CD1c-positive myeloid dendritic cell (primary cell): ENCODE measurements at regions not wholly inside any gene's neighbourhood (a gene's known extent, or its start where the extent isn't known, plus 50 kb on each side); places are given as distances from the start of the nearest gene placed in this dataset.
"Not testable (repeated sequence)": the region's sequence is repeated elsewhere in the genome, so short reads cannot be mapped to it uniquely, and the experiment has no call there.

Experiments
- DNase-seq: peaks from one replicate; pipeline ENCODE4 v3.0.0-alpha.2; 2016; ENCODE audit errors: extremely low spot score

DNA sequence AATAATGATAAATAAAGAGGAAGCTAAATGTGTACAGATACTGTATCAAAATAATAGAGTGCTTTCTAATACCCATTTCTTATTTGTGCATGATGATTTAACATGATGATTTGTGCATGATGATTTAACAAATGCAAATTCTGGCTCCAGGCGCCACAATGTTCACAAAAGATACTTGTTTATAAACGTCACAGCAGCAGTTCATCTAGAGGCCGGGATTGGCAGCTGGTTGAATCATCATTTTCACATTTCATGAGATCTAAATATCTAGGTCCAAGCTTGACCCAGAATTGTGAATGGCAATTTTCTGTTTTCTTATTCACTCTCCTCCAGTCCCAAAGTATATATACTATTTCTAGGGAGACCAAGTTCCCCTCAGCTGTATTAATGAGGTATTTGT lies 322.0 kb downstream of the SUCLG1 start:
- no peak for DNase-seq

DNA sequence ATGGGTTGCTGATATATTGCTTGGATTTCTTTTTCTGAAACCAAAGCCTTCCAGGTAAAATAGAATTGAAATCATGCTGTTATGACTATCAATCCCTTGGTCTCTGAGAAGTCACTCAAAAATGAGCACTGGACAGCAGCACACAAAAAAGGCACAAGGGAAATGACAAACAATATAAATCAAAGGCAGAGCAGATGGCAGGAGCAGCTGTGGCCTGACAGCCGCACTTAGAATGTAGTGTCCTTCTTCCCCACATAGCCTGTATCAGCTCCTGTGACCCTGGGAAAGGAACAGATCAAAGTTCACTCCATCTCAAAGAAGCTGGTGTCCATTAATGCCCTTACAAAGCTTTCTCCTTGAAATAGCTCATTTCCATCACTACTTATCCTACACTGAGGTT lies 326.7 kb downstream of the SUCLG1 start:
- DNase-seq: no peak

DNA sequence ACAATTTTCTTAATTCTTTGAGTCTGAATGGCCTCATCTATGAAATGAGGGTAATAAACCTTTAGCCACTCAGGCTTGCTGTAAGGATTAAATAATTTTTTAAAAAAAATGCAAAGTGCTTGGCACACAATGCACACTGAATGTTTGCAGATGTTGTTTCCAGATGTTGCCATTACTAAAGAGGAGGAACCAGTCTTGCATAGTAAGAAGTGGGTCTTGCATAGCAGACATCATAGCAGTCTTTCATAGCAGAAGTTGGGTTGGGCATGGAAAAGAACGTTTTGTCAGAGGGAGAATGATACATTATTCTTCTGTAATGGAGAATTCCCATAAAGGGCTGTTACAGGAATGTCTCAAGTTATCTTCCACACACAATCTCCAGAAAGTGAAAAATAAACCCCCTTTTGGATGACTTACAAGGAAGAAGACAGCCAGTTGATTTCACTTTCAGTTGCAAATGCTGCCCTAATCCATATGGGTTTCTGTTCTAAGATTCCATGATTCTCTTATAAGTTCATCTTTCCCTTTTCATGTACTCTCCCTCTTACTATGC lies 327.7 kb downstream of the SUCLG1 start:
- DNase-seq: no peak

DNA sequence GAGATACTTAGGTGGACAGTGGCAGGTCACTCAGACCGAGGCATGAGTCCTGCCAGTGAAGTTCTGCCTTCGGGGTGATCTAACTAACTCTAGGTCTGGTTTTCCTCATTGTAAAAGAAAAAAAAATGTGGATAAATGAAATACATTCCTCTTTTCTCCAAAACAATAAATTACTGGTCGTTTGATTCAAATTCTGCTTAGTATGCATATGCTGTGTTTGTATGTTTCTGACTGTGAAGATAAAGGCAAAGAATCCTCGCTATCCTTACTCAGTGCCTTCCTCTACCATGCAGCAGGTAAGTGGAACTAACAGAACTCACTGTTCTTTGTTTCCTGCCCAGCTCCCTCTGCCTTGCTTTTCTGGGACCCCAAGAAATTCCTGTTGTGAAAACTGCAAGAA lies 330.1 kb downstream of the SUCLG1 start:
- DNase-seq: no peak

DNA sequence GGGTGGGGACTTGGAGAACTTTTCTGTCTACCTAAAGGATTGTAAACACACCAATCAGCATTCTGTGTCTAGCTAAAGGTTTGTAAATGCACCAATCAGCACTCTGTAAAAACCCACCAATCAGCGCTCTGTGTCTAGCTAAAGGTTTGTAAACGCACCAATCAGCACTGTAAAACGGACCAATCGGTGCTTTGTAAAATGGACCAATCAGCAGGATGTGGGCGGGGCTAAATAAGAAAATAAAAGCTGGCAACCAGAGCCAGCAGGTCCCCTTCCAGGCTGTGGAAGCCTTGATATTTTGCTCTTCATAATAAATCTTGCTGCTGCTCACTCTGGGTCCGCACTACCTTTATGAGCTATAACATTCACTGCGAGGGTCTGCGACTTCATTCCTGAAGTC lies 331.3 kb downstream of the SUCLG1 start:
- DNase-seq: not testable (repeated sequence)

DNA sequence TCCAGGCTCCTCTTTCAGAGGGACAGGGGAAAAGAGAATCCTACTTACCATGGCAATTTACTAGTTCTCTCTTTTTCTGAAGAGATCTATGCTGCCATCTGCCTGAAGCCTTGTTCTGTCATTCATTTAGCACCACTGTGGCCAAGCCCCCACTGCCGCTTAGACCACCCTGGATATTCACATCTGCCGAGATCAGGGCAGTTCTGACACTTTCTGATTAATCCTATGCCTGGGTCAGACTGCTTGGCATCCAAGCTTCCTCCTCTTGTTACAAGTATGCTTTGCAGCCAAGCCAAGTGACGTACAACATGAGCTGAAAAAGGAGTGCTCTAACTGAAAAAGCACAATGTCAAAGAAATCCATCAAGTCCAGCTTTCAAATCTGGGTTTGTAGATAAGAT lies 332.6 kb downstream of the SUCLG1 start:
- DNase-seq: no peak

DNA sequence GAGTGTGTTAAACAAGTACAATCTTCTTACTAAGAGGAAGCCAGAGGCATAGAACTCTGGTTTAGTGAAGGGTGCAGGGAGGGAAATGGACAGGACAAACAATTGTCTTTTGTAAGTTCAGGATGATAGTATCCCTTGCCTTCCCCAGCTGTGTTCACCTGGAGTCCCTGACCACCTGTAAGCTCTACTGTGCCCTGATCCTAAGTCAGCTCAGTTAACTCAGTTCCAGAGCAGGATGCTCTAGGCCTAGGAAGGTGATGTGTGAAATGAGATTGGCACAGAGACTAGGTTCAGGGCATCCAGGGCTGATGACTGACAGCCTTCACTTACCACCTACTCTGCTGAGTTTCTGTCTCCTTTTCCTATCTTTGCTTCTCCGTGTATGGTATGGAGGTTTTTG lies 333.0 kb downstream of the SUCLG1 start:
- no peak for DNase-seq

DNA sequence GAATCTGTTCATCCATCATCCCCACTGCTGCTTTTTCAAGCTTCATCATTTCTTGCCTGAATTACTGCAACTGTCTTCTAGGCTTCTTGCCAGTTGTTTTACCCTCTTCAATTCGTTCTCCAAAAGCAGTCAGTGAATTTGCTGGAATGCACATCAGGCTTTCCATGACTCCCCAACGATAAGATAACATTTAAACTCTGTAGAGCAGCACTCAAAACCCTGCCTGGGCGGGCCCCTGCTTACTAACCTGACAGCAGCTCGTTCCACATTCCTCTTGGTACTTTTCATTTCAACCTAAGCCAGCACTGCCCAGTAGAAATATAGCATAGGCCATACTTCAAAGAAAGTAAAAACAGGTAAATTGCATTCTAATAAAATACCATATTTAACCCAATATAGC lies 342.9 kb downstream of the SUCLG1 start:
- DNase-seq: no peak

DNA sequence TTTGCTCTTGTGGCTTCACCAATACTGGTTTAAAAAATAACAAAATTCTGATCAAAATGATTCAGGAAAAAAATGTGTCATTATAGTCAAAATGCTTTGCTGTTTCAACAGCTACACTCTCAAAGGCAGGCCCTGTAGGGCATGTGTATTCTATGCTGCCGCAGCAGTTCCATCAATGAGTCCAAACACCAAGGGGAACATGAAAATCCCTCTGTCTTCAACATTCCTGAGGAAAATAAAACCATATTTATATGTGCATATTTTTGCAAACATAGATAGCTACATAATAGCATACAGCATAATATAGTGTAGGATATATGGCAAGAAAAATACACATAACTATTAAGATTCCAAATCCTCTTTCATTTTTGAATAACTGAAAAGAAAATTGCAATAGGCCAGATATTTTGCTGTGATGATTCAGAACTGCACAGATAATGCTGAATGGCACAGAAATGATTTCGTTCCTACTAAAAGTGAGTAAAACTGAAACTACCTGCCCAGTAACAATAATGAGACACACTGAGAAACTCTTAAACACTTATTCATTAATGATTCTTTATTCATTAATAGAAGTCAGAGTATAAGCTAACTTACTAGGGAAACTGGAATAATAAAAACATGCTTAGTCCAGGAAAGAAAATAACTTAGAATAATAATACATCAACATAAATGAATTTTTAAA lies 343.8 kb downstream of the SUCLG1 start:
- no peak for DNase-seq

DNA sequence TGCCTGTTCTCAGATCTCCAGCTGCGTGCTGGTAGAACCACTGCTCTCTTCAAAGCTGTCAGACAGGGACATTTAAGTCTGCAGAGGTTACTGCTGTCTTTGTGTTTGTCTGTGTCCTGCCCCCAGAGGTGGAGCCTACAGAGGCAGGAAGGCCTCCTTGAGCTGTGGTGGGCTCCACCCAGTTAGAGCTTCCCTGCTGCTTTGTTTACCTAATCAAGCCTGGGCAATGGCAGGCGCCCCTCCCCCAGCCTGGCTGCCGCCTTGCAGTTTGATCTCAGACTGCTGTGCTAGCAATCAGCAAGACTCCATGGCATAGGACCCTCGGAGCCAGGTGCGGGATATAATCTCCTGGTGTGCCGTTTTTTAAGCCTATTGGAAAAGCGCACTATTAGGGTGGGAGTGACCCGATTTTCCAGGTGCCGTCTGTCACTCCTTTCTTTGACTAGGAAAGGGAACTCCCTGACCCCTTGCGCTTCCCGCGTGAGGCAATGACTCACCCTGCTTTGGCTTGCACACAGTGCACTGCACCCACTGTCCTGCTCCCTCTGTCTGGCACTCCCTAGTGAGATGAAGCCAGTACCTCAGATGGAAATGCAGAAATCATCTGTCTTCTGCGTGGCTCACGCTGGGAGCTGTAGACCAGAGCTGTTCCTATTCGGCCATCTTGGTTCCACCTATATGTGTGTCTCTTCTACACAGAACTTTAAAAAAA lies 355.1 kb downstream of the SUCLG1 start:
- DNase-seq: not testable (repeated sequence)

DNA sequence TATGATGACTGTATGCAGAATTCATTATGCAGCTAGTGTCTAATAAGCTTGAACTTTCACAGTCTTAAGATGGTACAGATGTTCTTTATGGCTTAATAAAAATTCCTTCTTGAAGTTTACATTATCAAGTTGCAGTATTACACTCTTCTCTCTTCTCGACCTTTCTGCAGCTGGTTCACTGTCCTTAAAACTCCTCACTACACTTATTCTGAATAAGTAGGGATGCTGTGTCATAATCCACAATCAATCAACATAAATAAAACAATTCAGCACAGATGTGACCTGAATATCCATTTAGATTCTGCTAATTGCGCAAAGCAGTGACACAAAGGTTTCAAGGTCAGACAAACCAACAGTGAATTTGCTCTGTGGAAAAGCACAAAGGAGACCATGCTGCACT lies 356.8 kb downstream of the SUCLG1 start:
- DNase-seq: no peak

DNA sequence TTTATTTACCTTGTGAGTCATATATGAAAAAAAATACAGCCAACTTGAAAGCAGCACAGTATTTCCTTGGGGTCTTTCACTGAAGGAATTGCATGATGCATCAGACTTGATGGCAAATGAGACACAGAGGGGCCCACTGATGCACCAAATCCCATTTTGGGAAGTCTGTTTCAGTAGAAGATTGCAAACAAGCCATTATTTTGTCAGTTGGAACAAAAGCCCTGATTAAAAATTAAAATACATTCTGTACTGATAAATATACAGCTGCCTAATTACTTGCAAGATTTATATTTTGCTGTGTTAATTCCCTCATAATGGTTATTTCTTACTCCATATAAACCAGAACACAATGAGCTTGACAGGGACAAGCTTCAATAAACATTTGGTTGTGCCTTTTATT lies 370.4 kb downstream of the SUCLG1 start:
- DNase-seq: no peak

DNA sequence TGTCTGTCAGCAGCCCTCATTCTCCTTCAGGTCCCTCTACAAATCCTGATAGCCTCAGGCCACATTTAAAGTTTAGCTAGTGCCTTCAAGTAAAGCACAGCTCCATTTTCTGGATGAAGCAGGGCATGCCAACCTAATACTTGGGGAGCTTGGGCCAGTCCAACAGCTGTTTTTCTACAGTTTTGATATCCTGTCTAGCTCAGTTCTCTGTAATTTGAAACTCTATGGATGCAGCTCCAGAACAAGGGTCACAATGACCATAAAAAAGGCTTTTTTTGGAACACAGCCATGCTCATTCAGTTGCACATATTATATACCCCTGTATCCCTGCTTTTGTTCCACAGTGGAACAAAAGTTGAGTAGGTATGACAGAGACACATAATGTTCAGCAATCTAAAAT lies 373.5 kb downstream of the SUCLG1 start:
- no peak for DNase-seq

DNA sequence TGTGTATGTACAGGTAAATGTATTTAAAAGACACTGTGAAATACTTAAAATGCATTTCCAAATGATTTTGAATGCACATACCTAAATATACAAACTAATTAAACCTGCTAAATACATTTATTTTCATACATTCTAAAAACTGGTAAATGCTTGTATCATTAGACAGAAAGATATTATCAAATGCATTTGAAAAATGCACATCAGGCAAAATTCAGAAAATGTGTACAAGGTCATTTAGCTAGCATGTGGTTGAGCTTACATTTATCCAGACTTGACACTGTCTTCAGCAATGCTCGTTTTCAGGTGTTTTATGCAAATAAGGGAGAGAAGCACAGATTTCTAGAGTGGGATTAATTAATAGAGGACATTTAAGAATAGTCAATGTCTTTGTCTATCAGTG lies 374.2 kb downstream of the SUCLG1 start:
- no peak for DNase-seq

DNA sequence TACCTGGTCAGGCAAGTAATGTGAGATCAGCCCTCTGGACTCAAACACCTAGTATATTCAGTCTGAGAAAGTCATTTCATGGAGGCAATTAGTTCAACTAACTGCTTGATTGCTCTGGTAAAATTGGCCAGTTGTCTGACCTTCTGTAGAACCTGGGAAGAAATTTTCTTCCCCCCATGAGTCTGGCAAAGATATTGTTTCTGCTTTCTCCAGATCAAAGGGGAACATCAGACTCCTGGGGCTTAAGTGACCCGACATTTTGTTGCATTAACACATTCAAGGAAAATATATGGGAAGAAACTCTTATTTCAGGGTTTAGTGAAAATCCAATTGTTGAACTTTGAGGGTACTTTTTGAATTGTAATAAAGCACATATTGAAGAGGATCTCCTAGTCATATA lies 375.1 kb downstream of the SUCLG1 start:
- DNase-seq: no peak

DNA sequence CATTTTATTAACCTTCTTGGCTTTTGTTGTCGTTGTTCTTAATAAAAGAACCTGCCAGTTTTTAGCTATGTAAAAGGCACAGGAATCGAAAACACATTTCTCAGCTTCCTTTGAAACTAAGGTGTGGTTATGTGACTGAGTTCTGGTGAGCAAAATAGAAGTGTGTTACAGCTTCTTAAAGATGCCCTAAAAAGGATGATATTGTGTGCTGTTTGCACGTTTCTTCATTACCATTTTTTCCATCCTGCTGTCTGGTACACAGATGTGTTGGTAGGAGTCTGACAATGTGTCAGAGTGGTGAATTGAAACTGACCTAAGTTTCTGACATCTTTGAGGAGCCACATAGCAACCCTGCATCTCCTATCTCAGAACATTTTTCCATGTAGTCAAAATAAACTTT lies 380.6 kb downstream of the SUCLG1 start:
- no peak for DNase-seq

DNA sequence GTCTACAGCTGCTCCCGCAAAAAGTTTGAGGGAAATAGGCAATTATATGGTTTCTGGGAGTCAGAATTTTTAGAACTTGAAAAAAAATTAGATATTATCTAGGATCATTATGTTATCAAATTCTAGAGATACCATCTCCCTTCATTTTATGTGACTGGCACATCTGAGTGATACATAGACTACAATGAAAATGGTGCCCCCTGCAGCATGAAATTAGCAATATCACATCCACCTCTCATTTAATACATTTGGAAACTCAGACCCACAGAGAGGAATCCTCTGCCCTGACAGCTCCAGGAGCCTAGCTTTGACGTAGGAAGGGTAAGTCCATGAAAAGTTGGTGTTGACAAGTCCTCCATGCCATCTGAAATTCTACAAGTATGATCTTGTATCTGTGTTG lies 381.6 kb downstream of the SUCLG1 start:
- DNase-seq: no peak

DNA sequence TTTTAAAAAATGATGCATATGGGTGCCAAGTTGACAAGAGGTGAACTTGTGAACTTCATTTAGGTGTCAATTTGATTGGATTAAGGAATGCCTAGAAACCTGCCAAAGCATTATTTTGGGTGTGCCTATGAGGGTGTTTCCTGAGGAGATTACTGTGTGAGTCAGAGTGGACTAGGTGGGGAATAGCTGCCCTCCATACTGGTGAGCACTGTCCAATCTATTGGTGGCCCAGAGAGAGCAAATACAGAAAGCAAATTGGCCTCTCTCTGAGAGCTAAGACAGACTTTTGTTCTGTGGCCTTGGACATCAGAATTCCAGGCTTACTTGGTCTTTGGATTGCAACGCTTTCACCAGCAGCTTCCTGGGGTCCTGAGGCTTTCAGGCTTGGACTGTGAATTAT lies 388.0 kb downstream of the SUCLG1 start:
- DNase-seq: no peak

DNA sequence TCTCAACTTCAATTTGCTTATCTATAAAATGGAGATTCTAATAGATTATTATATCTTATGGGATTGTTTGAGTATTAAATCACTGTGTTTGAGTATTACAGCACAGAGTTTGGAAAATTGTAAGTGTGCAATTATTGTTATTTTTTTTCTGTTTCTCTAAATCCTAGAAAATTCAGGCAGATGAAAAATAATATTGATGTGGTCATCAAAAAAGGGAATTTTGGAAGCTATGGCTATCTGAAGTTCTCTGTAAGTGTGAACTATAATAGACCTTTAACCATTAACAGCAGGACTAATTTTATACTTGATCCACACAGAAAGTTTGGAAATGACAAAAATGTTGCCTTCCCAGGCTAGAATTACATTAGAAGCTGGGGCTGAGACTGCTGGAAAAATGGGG lies 393.2 kb downstream of the SUCLG1 start:
- DNase-seq: no peak

DNA sequence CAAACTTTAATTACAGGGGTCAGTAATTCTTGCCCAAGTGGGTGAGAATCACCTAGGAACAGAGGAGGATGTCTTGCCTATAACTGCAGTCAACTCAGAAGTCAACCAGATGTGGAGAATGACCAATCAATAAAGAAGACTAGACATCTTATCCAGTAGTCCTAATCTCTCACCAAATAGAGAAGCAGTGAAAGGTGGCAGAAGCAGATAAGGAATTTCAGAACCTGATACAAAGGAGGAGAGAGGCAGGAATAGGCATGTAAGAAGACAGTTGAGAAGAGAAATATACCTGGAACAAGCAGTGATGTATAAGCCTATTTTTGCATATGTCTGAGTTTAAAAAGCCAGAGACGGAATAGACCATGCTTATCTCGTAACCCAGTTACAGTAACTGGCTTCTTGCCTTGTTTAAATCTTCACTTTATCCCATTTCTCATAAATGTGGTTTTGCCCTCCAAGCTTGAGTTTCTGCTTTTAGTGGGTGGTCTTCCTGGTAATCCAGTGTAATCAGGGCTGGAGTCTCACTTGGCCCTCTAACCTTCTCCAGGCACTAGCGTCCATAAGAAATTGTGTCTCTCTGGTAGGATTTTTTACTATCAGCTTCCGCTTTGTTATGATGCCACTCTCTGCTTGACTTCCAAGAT lies 401.0 kb downstream of the SUCLG1 start:
- DNase-seq: no peak

DNA sequence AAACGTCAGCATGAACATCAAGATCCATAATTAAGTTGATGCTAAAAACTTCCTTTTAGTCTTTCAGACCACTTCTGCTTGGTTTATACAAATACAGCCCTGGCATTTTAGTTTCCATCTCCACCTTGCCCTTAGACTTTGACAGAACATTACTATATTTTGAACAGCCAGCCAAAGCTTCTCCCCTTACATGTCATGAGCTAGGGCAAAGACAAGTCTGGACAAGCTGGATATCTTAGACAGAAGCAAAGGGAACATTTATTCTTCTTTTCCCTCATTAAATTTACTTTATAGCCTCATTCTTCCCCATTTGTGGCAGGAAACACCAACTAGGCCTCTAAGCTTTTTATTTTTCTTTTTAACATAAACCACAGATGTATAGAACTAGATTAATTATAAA lies 403.3 kb downstream of the SUCLG1 start:
- DNase-seq: no peak

DNA sequence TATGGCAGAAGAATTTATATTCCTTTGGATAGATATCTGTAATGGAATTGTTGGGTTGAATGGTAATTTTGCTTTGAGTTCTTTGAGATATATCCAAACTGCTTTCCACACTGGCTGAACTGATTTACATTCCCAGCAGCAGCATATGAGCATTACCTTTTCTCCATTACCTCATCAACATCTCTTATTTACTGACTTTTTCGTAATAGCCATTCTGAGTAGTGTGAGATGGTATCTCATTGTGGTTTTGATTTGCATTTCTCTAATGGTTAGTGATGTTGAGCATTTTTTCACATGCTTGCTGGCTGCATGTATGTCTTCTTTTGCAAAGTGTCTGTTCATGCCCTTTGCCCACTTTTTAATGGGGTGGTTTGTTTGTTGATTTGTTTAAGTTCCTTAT lies 404.5 kb downstream of the SUCLG1 start:
- DNase-seq: not testable (repeated sequence)

DNA sequence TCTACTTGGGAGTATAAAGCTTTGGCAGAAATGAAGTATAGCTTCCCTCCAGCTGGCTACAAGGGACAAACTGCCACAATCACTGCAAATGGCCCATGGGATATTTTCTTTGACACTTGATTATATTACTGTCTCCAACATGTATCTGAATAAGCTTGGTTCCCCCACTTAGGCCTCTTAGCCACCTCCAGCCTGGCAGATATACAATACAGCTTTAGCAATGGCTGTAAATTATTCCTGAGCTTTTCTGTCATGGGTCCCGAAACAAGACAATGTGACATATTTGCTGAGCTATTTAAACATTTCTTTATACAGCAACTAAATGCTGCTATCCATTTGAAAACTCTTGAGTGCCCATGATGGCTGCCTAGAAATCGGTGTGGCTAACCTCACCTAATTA lies 406.2 kb downstream of the SUCLG1 start:
- no peak for DNase-seq
